ENCODE measurements at regions not wholly inside any gene's neighbourhood (a gene's known extent, or its start where the extent isn't known, plus 50 kb on each side); places are given as distances from the start of the nearest gene placed in this dataset.
A peak's percentile ranks its signal among the peaks of the same experiment; 100 is the strongest.

- H3K27me3 ChIP-seq: no peaks in the 10 kb centered on the region
- H3K27ac ChIP-seq: no peak overlapping the region
- H3K36me3 ChIP-seq (replicated peaks in 1 of 2; ENCODE audit: insufficient read depth in 1 of 2, low read depth in 2 of 2): no peaks in the 10 kb centered on the region
- TF ChIP-seq POLR2A (IDR thresholded peaks at IDR 0.05) (no peak), CTCF (IDR thresholded peaks at IDR 0.05) (no peak)
- intact Hi-C loops (cut with DNase I): no loop called here
- no peak overlapping the region for H3K4me3 ChIP-seq
- no peak for DNase-seq
- ATAC-seq: no peak
- peaks cover 16% of the 10 kb centered on the region for H3K4me1 ChIP-seq
- 91 to 96% methylated on average over 5 of the region's 5 CpGs for WGBS, 2 donors
- H3K9me3 ChIP-seq: no peaks in the 10 kb centered on the region
Observed at GRCh38 chr7:22607180-22607579, 107.2 kb upstream of the STEAP1B start.

GRCh38 chr7:22604246-22604645 lies 104.3 kb upstream of the STEAP1B start:
- no peaks in the 10 kb centered on the region for H3K27me3 ChIP-seq
- DNase-seq (no peak), ATAC-seq (no peak)
- H3K4me1 ChIP-seq: peaks cover 16% of the 10 kb centered on the region
- H3K4me3 ChIP-seq: no peak overlapping the region
- no peaks in the 10 kb centered on the region for H3K36me3 ChIP-seq (replicated peaks in 1 of 2; ENCODE audit: insufficient read depth in 1 of 2, low read depth in 2 of 2)
- TF ChIP-seq POLR2A (IDR thresholded peaks at IDR 0.05) (no peak), CTCF (IDR thresholded peaks at IDR 0.05) (no peak)
- WGBS, 2 donors: 66 to 71% methylated on average over 2 of the region's 2 CpGs
- intact Hi-C loops (cut with DNase I): no loop called here
- H3K27ac ChIP-seq: no peak overlapping the region
- no peaks in the 10 kb centered on the region for H3K9me3 ChIP-seq

- H3K9me3 ChIP-seq: no peaks in the 10 kb centered on the region
- ATAC-seq (no peak), DNase-seq (peak in 1 of 4 donors; percentile 16)
- WGBS, 2 donors: 90 to 94% methylated on average over 4 of the region's 4 CpGs
- H3K4me1 ChIP-seq: peaks cover 16% of the 10 kb centered on the region
- H3K27ac ChIP-seq: no peak overlapping the region
- no peak overlapping the region for H3K4me3 ChIP-seq
- intact Hi-C loops (cut with DNase I): no loop called here
- no peaks in the 10 kb centered on the region for H3K27me3 ChIP-seq
- TF ChIP-seq POLR2A (IDR thresholded peaks at IDR 0.05) (no peak), CTCF (IDR thresholded peaks at IDR 0.05) (no peak)
- no peaks in the 10 kb centered on the region for H3K36me3 ChIP-seq (replicated peaks in 1 of 2; ENCODE audit: insufficient read depth in 1 of 2, low read depth in 2 of 2)
Observed at GRCh38 chr7:22601812-22602565, 102.0 kb upstream of the STEAP1B start.

- H3K27ac ChIP-seq: no peak overlapping the region
- no peak overlapping the region for H3K4me3 ChIP-seq
- H3K4me1 ChIP-seq: peaks cover 16% of the 10 kb centered on the region
- H3K36me3 ChIP-seq (replicated peaks in 1 of 2; ENCODE audit: insufficient read depth in 1 of 2, low read depth in 2 of 2): no peaks in the 10 kb centered on the region
- no peak for ATAC-seq
- no peaks in the 10 kb centered on the region for H3K27me3 ChIP-seq
- intact Hi-C loops (cut with DNase I): no loop called here
- TF ChIP-seq CTCF (IDR thresholded peaks at IDR 0.05) (no peak), POLR2A (IDR thresholded peaks at IDR 0.05) (no peak)
- no peak for DNase-seq
- H3K9me3 ChIP-seq: no peaks in the 10 kb centered on the region
Observed at GRCh38 chr7:22601408-22601807, 101.4 kb upstream of the STEAP1B start.

GRCh38 chr7:22601003-22601402 lies 101.0 kb upstream of the STEAP1B start:
- Histone ChIP-seq H3K4me1 (peaks cover 16% of the 10 kb centered on the region), H3K36me3 (replicated peaks in 1 of 2; ENCODE audit: insufficient read depth in 1 of 2, low read depth in 2 of 2) (no peaks in the 10 kb centered on the region), H3K4me3 (no peak overlapping the region), H3K27me3 (no peaks in the 10 kb centered on the region), H3K27ac (no peak overlapping the region), H3K9me3 (no peaks in the 10 kb centered on the region)
- no peak for ATAC-seq
- no peak for DNase-seq
- 68 to 91% methylated on average over 5 of the region's 5 CpGs for WGBS, 2 donors
- intact Hi-C loops (cut with DNase I): no loop called here
- TF ChIP-seq POLR2A (IDR thresholded peaks at IDR 0.05): no peak
- TF ChIP-seq CTCF (IDR thresholded peaks at IDR 0.05): no peak

Measured in body of pancreas (tissue), 4 donors.